ENCODE measurements at regions not wholly inside any gene's neighbourhood (a gene's known extent, or its start where the extent isn't known, plus 50 kb on each side); places are given as distances from the start of the nearest gene placed in this dataset.

- Mint-ChIP-seq H3K9me3 (ENCODE audit: low read depth, unreplicated experiment) (no peaks in the 10 kb centered on the region), H3K27ac (ENCODE audit: unreplicated experiment) (no peak overlapping the region), H3K36me3 (ENCODE audit: insufficient read depth, unreplicated experiment) (no peaks in the 10 kb centered on the region), H3K27me3 (ENCODE audit: unreplicated experiment) (no peaks in the 10 kb centered on the region), H3K4me1 (ENCODE audit: low read depth, unreplicated experiment) (no peaks in the 10 kb centered on the region), H3K4me3 (ENCODE audit: low read depth, unreplicated experiment) (no peak overlapping the region)
- CTCF ChIA-PET: no interaction called here
- intact Hi-C loops (cut with micrococcal nuclease; ENCODE audit: unreplicated experiment): no loop called here
- no peak for DNase-seq
- no peak for TF ChIP-seq CTCF (IDR thresholded peaks at IDR 0.05; ENCODE audit: unreplicated experiment)
- no TSS peak for BruUV-seq (replicated peaks)
These were observed 310.6 kb upstream of the FSIP2 start for GRCh38 chr2:185428000-185428399.

GRCh38 chr2:185433824-185434223 lies 304.8 kb upstream of the FSIP2 start:
- no peaks in the 10 kb centered on the region for H3K27me3 Mint-ChIP-seq (ENCODE audit: unreplicated experiment)
- no peaks in the 10 kb centered on the region for H3K36me3 Mint-ChIP-seq (ENCODE audit: insufficient read depth, unreplicated experiment)
- BruUV-seq (replicated peaks): no TSS peak
- H3K9me3 Mint-ChIP-seq (ENCODE audit: low read depth, unreplicated experiment): peaks cover 4% of the 10 kb centered on the region
- TF ChIP-seq CTCF (IDR thresholded peaks at IDR 0.05; ENCODE audit: unreplicated experiment): no peak
- no peak for DNase-seq
- no peak overlapping the region for H3K27ac Mint-ChIP-seq (ENCODE audit: unreplicated experiment)
- CTCF ChIA-PET: no interaction called here
- intact Hi-C loops (cut with micrococcal nuclease; ENCODE audit: unreplicated experiment): no loop called here
- H3K4me1 Mint-ChIP-seq (ENCODE audit: low read depth, unreplicated experiment): no peaks in the 10 kb centered on the region
- no peak overlapping the region for H3K4me3 Mint-ChIP-seq (ENCODE audit: low read depth, unreplicated experiment)

GRCh38 chr2:185436787-185437372 lies 301.7 kb upstream of the FSIP2 start:
- Mint-ChIP-seq H3K27me3 (ENCODE audit: unreplicated experiment) (no peaks in the 10 kb centered on the region), H3K4me3 (ENCODE audit: low read depth, unreplicated experiment) (no peak overlapping the region), H3K27ac (ENCODE audit: unreplicated experiment) (no peak overlapping the region), H3K36me3 (ENCODE audit: insufficient read depth, unreplicated experiment) (no peaks in the 10 kb centered on the region), H3K4me1 (ENCODE audit: low read depth, unreplicated experiment) (no peaks in the 10 kb centered on the region), H3K9me3 (ENCODE audit: low read depth, unreplicated experiment) (peaks cover 4% of the 10 kb centered on the region)
- DNase-seq: no peak
- CTCF ChIA-PET: no interaction called here
- no peak for TF ChIP-seq CTCF (IDR thresholded peaks at IDR 0.05; ENCODE audit: unreplicated experiment)
- intact Hi-C loops (cut with micrococcal nuclease; ENCODE audit: unreplicated experiment): no loop called here
- no TSS peak for BruUV-seq (replicated peaks)

GRCh38 chr2:185441486-185442005 lies 297.1 kb upstream of the FSIP2 start:
- no peak for TF ChIP-seq CTCF (IDR thresholded peaks at IDR 0.05; ENCODE audit: unreplicated experiment)
- H3K4me1 Mint-ChIP-seq (ENCODE audit: low read depth, unreplicated experiment): no peaks in the 10 kb centered on the region

More at GRCh38 chr2:185441486-185442005, 297.1 kb upstream of the FSIP2 start:
- no TSS peak for BruUV-seq (replicated peaks)
- Mint-ChIP-seq H3K4me3 (ENCODE audit: low read depth, unreplicated experiment) (no peak overlapping the region), H3K36me3 (ENCODE audit: insufficient read depth, unreplicated experiment) (no peaks in the 10 kb centered on the region), H3K27ac (ENCODE audit: unreplicated experiment) (no peak overlapping the region), H3K9me3 (ENCODE audit: low read depth, unreplicated experiment) (no peaks in the 10 kb centered on the region), H3K27me3 (ENCODE audit: unreplicated experiment) (no peaks in the 10 kb centered on the region)
- no peak for DNase-seq
- intact Hi-C loops (cut with micrococcal nuclease; ENCODE audit: unreplicated experiment): no loop called here
- CTCF ChIA-PET: no interaction called here
